Thyroid gland (tissue), 4 donors: ENCODE measurements at regions not wholly inside any gene's neighbourhood (a gene's known extent, or its start where the extent isn't known, plus 50 kb on each side); places are given as distances from the start of the nearest gene placed in this dataset.
"Not testable (repeated sequence)": the region's sequence is repeated elsewhere in the genome, so short reads cannot be mapped to it uniquely, and the experiment has no call there.

ENCODE experiments used
- DNase-seq, 2 donors: peaks; one replicate each; pipeline ENCODE4 v3.0.0-alpha.2; 2019
- H3K27ac ChIP-seq, 3 donors: fragments of 200-600 bp; sonication (generic); 1 replicate in 2 of 3; 2 replicates in 1 of 3; pipeline ENCODE4 v1.5.1; 2016 to 2019; ENCODE audit warnings: mild to moderate bottlenecking in 1 of 3, moderate library complexity in 1 of 3
- H3K27me3 ChIP-seq: fragments of 200-600 bp; sonication (generic); one replicate; pipeline ENCODE4 v1.5.1; 2019
- H3K36me3 ChIP-seq, 2 donors: fragments of 200-600 bp; sonication (generic); one replicate each; pipeline ENCODE4 v1.5.1; 2016 to 2019
- H3K4me1 ChIP-seq, 2 donors: fragments of 200-600 bp; sonication (generic); one replicate each; pipeline ENCODE4 v1.5.1; 2017 to 2019
- H3K4me3 ChIP-seq, 3 donors: fragments of 200-600 bp; sonication (generic); replicated peaks in 1 of 3; 1 replicate in 2 of 3; 2 replicates in 1 of 3; pipeline ENCODE4 v1.5.1; 2016; ENCODE audit warnings: mild to moderate bottlenecking in 1 of 3
- H3K9me3 ChIP-seq: fragments of 200-600 bp; sonication (generic); one replicate; pipeline ENCODE4 v1.5.1; 2017
- CTCF ChIP-seq, 6 experiments: fragments of 200-600 bp in 3 of 6; fragments of 450-650 bp in 3 of 6; sonication (generic) in 3 of 6; IDR thresholded peaks; one replicate each; pipeline ENCODE4 v1.5.1; 2016 to 2019; ENCODE audit warnings: antibody characterized with exemption in 6 of 6, mild to moderate bottlenecking in 2 of 6, inconsistent platforms in 1 of 6, moderate library complexity in 1 of 6
- POLR2A ChIP-seq, 2 donors: fragments of 450-650 bp; IDR thresholded peaks; one replicate each; pipeline ENCODE4 v1.6.1; 2017; ENCODE audit warnings: antibody characterized with exemption in 2 of 2, mild to moderate bottlenecking in 2 of 2, moderate library complexity in 1 of 2
- WGBS, 2 donors: methylation state at CpG; one replicate each; pipeline ENCODE4 v1.1.5; 2017; 5-methylcytosine and 5-hydroxymethylcytosine counted together
- intact Hi-C: fragments of 100-400 bp; cut with DNase I; formaldehyde crosslinking; loops from one replicate; pipeline ENCODE4 v1.15.1; 2023

GRCh38 chrX:129323115-129323514, 200.2 kb downstream of the SMARCA1 start:
- H3K4me1 ChIP-seq: no peaks in the 10 kb centered on the region
- no peak overlapping the region for H3K27ac ChIP-seq
- intact Hi-C loops: no loop called here
- H3K4me3 ChIP-seq: no peak overlapping the region
- 60 to 65% methylated on average over 3 of the region's 3 CpGs for WGBS, 2 donors
- H3K9me3 ChIP-seq: no peaks in the 10 kb centered on the region
- no peaks in the 10 kb centered on the region for H3K36me3 ChIP-seq
- no peak for TF ChIP-seq CTCF (IDR thresholded peaks at IDR 0.05)
- no peak for TF ChIP-seq POLR2A (IDR thresholded peaks at IDR 0.05)
- H3K27me3 ChIP-seq: no peaks in the 10 kb centered on the region
- no peak for DNase-seq

DNA sequence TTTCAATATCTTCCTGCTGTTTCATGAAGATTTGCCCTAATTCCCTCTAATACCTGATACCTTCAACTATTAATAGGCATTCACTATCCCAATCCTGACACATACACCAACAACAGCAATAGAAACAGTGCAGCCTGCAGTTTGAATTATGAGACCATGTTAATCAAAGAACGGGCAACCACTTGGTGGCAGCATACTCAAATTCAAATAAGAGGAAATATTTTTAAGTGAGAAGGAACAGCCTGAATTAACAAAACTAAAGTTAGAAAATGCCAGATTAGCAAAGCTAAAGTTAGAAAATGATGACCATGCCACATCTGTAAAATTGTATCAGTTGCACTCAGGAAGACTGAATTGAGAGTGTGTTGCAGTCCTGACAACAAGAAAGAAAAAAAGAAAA, 204.9 kb downstream of the SMARCA1 start:
- Histone ChIP-seq H3K27me3 (no peaks in the 10 kb centered on the region), H3K36me3 (no peaks in the 10 kb centered on the region), H3K4me1 (no peaks in the 10 kb centered on the region), H3K4me3 (no peak overlapping the region), H3K27ac (no peak overlapping the region), H3K9me3 (no peaks in the 10 kb centered on the region)
- no peak for DNase-seq
- TF ChIP-seq POLR2A (IDR thresholded peaks at IDR 0.05) (no peak), CTCF (IDR thresholded peaks at IDR 0.05) (no peak)
- intact Hi-C loops: no loop called here
- WGBS, 2 donors: 58 to 59% methylated on average over 1 of the region's 1 CpG

DNA sequence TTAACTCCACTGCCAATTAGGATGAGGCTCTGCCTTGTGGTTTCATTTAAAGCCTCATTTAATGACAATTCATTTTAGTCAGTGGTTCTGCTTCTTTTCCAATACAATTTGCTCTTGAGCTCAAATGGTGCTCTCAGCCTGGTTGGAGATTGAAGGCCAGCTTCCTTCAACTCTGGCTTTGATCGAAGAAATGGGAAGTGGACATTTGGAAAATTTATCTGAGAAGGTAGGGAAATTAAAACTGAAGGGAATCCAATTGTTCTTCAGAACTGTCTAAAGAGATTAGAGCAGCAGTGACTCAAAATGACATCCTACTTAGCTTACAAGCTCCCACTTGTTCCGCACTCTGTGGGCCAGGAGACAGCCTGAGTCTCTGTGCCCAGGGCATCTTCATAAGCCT, 206.8 kb downstream of the SMARCA1 start:
- WGBS, 2 donors: 82 to 100% methylated on average over 2 of the region's 2 CpGs
- TF ChIP-seq CTCF (IDR thresholded peaks at IDR 0.05): no peak
- TF ChIP-seq POLR2A (IDR thresholded peaks at IDR 0.05): no peak
- H3K36me3 ChIP-seq: no peaks in the 10 kb centered on the region
- no peak overlapping the region for H3K4me3 ChIP-seq
- H3K4me1 ChIP-seq: no peaks in the 10 kb centered on the region
- no peaks in the 10 kb centered on the region for H3K9me3 ChIP-seq
- intact Hi-C loops: no loop called here
- H3K27ac ChIP-seq: no peak overlapping the region
- DNase-seq: no peak
- no peaks in the 10 kb centered on the region for H3K27me3 ChIP-seq

DNA sequence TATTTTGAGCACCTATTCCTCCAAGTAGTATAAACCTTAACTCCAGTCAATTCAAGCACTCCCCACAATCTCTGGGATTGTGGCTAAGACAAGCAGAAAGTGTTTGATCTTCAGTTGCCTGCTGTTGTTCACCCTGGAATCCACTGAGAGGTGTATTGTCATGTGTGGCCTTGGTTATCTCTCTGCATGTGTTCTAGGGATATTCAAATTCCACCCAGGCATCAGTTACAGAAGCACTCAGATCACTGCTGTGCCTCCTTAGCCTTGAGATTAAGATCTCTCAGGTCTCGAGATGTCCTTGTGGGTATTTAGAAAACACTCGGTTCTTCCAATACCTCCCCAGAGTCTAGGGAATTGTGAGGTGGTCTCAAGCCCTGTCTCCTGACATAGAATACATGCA, 213.3 kb downstream of the SMARCA1 start:
- no peaks in the 10 kb centered on the region for H3K4me1 ChIP-seq
- WGBS, 2 donors: 17 to 32% methylated on average over 1 to 2 of the region's 2 CpGs
- no peak for DNase-seq
- H3K27ac ChIP-seq: no peak overlapping the region
- no peaks in the 10 kb centered on the region for H3K9me3 ChIP-seq
- H3K36me3 ChIP-seq: no peaks in the 10 kb centered on the region
- no peaks in the 10 kb centered on the region for H3K27me3 ChIP-seq
- no peak overlapping the region for H3K4me3 ChIP-seq
- intact Hi-C loops: no loop called here
- TF ChIP-seq POLR2A (IDR thresholded peaks at IDR 0.05): no peak
- TF ChIP-seq CTCF (IDR thresholded peaks at IDR 0.05): no peak

- 76 to 86% methylated on average over 4 of the region's 4 CpGs for WGBS, 2 donors
These were observed 260.4 kb downstream of the SMARCA1 start for GRCh38 chrX:129262912-129263311.

GRCh38 chrX:129255516-129255915, 267.8 kb downstream of the SMARCA1 start:
- H3K9me3 ChIP-seq, H3K4me3 ChIP-seq, DNase-seq, intact Hi-C loops, H3K4me1 ChIP-seq, H3K27ac ChIP-seq, H3K27me3 ChIP-seq, H3K36me3 ChIP-seq: not testable (repeated sequence)
- WGBS, 2 donors: 97 to 100% methylated on average over 3 to 4 of the region's 5 CpGs

More at GRCh38 chrX:129262912-129263311, 260.4 kb downstream of the SMARCA1 start:
- H3K36me3 ChIP-seq: no peaks in the 10 kb centered on the region
- no peak for DNase-seq
- intact Hi-C loops: no loop called here
- H3K9me3 ChIP-seq: no peaks in the 10 kb centered on the region
- no peaks in the 10 kb centered on the region for H3K27me3 ChIP-seq
- H3K4me3 ChIP-seq: no peak overlapping the region
- TF ChIP-seq CTCF (IDR thresholded peaks at IDR 0.05): no peak
- no peak for TF ChIP-seq POLR2A (IDR thresholded peaks at IDR 0.05)
- H3K4me1 ChIP-seq: no peaks in the 10 kb centered on the region
- no peak overlapping the region for H3K27ac ChIP-seq
